Activated CD4-positive, alpha-beta T cell treated with anti-CD3 and anti-CD28 coated beads for 36 hours (primary cell): ENCODE measurements at regions not wholly inside any gene's neighbourhood (a gene's known extent, or its start where the extent isn't known, plus 50 kb on each side); places are given as distances from the start of the nearest gene placed in this dataset.

Experiments
- ATAC-seq: fragments of 200-7000 bp; cut with Tn5 transposase; one replicate; pipeline ENCODE4 v1.10.0; 2021; ENCODE audit warnings: mild to moderate bottlenecking, moderate library complexity
- CTCF ChIA-PET: fragments of 350-600 bp; sonication (Branson Sonifier 250); formaldehyde crosslinking; loops from one replicate; lab custom pipeline; 2021; ENCODE audit warnings: antibody characterized with exemption; lab: Charles Lee
- POLR2A ChIA-PET: fragments of 350-600 bp; sonication (Branson Sonifier 250); formaldehyde crosslinking; loops from one replicate; lab custom pipeline; 2021; ENCODE audit warnings: antibody characterized with exemption, inconsistent platforms; lab: Charles Lee
- DNase-seq: peaks from one replicate; pipeline ENCODE4 v3.0.0-alpha.2; 2020
- H3K27ac Mint-ChIP-seq: one replicate; pipeline ENCODE4 v1.8.0; 2021; ENCODE audit warnings: mixed read lengths
- H3K27me3 Mint-ChIP-seq: one replicate; pipeline ENCODE4 v1.8.0; 2021; ENCODE audit warnings: mixed read lengths
- H3K36me3 Mint-ChIP-seq: one replicate; pipeline ENCODE4 v1.8.0; 2021; ENCODE audit warnings: low read depth, mixed read lengths
- H3K4me1 Mint-ChIP-seq: one replicate; pipeline ENCODE4 v1.8.0; 2021; ENCODE audit warnings: mixed read lengths
- H3K4me3 Mint-ChIP-seq: one replicate; pipeline ENCODE4 v1.8.0; 2021; ENCODE audit warnings: mild to moderate bottlenecking, moderate library complexity, mixed read lengths
- H3K9me3 Mint-ChIP-seq: one replicate; pipeline ENCODE4 v1.8.0; 2021; ENCODE audit warnings: low read depth, mixed read lengths
- intact Hi-C, 2 experiments: fragments of 100-400 bp; cut with DNase I in 1 of 2; cut with micrococcal nuclease in 1 of 2; formaldehyde crosslinking; loops; one replicate each; pipeline versions ENCODE4 v1.14.2 to v1.15.1; 2022 to 2024; cut with DNase I, micrococcal nuclease

GRCh38 chr7:41487229-41487940 lies 215.5 kb downstream of the INHBA start:
- intact Hi-C loops: no loop called here
- H3K36me3 Mint-ChIP-seq: no peaks in the 10 kb centered on the region
- H3K4me3 Mint-ChIP-seq: no peak overlapping the region
- CTCF ChIA-PET: no interaction called here
- no peaks in the 10 kb centered on the region for H3K9me3 Mint-ChIP-seq
- no peaks in the 10 kb centered on the region for H3K27me3 Mint-ChIP-seq
- no peak overlapping the region for H3K27ac Mint-ChIP-seq
- ATAC-seq (no peak), DNase-seq (no peak)
- no peaks in the 10 kb centered on the region for H3K4me1 Mint-ChIP-seq
- POLR2A ChIA-PET: no interaction called here

- H3K27me3 Mint-ChIP-seq: no peaks in the 10 kb centered on the region
- H3K9me3 Mint-ChIP-seq: no peaks in the 10 kb centered on the region
- ATAC-seq (no peak), DNase-seq (no peak)
- ChIA-PET CTCF (no interaction called here), POLR2A (no interaction called here)
- intact Hi-C loops: no loop called here
- H3K36me3 Mint-ChIP-seq: no peaks in the 10 kb centered on the region
- no peak overlapping the region for H3K27ac Mint-ChIP-seq
- peaks cover 9% of the 10 kb centered on the region for H3K4me1 Mint-ChIP-seq
- H3K4me3 Mint-ChIP-seq: no peak overlapping the region
These were observed 221.5 kb downstream of the INHBA start for GRCh38 chr7:41481353-41481752.

GRCh38 chr7:41478187-41478586 lies 224.7 kb downstream of the INHBA start:
- H3K4me1 Mint-ChIP-seq: peaks cover 9% of the 10 kb centered on the region
- CTCF ChIA-PET: no interaction called here
- no peak overlapping the region for H3K4me3 Mint-ChIP-seq
- peak; percentile 58 for ATAC-seq
- H3K27ac Mint-ChIP-seq: no peak overlapping the region
- DNase-seq: no peak
- H3K36me3 Mint-ChIP-seq: no peaks in the 10 kb centered on the region
- no peaks in the 10 kb centered on the region for H3K27me3 Mint-ChIP-seq
- POLR2A ChIA-PET: no interaction called here
- intact Hi-C loops: no loop called here
- H3K9me3 Mint-ChIP-seq: no peaks in the 10 kb centered on the region

GRCh38 chr7:41476460-41476803 lies 226.5 kb downstream of the INHBA start:
- CTCF ChIA-PET: no interaction called here

GRCh38 chr7:41475801-41476459 lies 227.0 kb downstream of the INHBA start:
- H3K4me3 Mint-ChIP-seq: no peak overlapping the region
- intact Hi-C loops: no loop called here
- no peaks in the 10 kb centered on the region for H3K36me3 Mint-ChIP-seq
- CTCF ChIA-PET: no interaction called here
- ATAC-seq (no peak), DNase-seq (no peak)
- no peaks in the 10 kb centered on the region for H3K9me3 Mint-ChIP-seq
- peaks cover 9% of the 10 kb centered on the region for H3K4me1 Mint-ChIP-seq
- H3K27me3 Mint-ChIP-seq: no peaks in the 10 kb centered on the region
- POLR2A ChIA-PET: no interaction called here
- no peak overlapping the region for H3K27ac Mint-ChIP-seq

More at GRCh38 chr7:41476460-41476803, 226.5 kb downstream of the INHBA start:
- no peak for DNase-seq
- intact Hi-C loops: no loop called here
- Mint-ChIP-seq H3K4me1 (peaks cover 9% of the 10 kb centered on the region), H3K27ac (no peak overlapping the region), H3K4me3 (no peak overlapping the region), H3K9me3 (no peaks in the 10 kb centered on the region), H3K36me3 (no peaks in the 10 kb centered on the region), H3K27me3 (no peaks in the 10 kb centered on the region)
- POLR2A ChIA-PET: no interaction called here
- no peak for ATAC-seq

- no peaks in the 10 kb centered on the region for H3K27me3 Mint-ChIP-seq
- no peak for ATAC-seq
- intact Hi-C loops: no loop called here
These were observed 230.3 kb downstream of the INHBA start for GRCh38 chr7:41472427-41473125.

GRCh38 chr7:41470081-41470480 lies 232.8 kb downstream of the INHBA start:
- Mint-ChIP-seq H3K4me1 (no peaks in the 10 kb centered on the region), H3K27me3 (no peaks in the 10 kb centered on the region), H3K36me3 (no peaks in the 10 kb centered on the region), H3K4me3 (no peak overlapping the region), H3K9me3 (no peaks in the 10 kb centered on the region), H3K27ac (no peak overlapping the region)
- CTCF ChIA-PET: no interaction called here
- POLR2A ChIA-PET: no interaction called here
- no peak for ATAC-seq
- intact Hi-C loops: no loop called here
- DNase-seq: no peak

More at GRCh38 chr7:41472427-41473125, 230.3 kb downstream of the INHBA start:
- ChIA-PET POLR2A (no interaction called here), CTCF (no interaction called here)
- no peak overlapping the region for H3K4me3 Mint-ChIP-seq
- peaks cover 3% of the 10 kb centered on the region for H3K4me1 Mint-ChIP-seq
- no peak overlapping the region for H3K27ac Mint-ChIP-seq
- no peak for DNase-seq
- H3K9me3 Mint-ChIP-seq: no peaks in the 10 kb centered on the region
- H3K36me3 Mint-ChIP-seq: no peaks in the 10 kb centered on the region

GRCh38 chr7:41467596-41467995 lies 235.3 kb downstream of the INHBA start:
- H3K4me3 Mint-ChIP-seq: no peak overlapping the region
- H3K27me3 Mint-ChIP-seq: no peaks in the 10 kb centered on the region
- no peak overlapping the region for H3K27ac Mint-ChIP-seq
- CTCF ChIA-PET: interaction anchor here (0.7 kb wide), 1 partner anchor 129 kb away, joined by 3 read pairs; no protein-coding TSS in a partner anchor
- POLR2A ChIA-PET: no interaction called here
- H3K36me3 Mint-ChIP-seq: no peaks in the 10 kb centered on the region
- ATAC-seq (no peak), DNase-seq (no peak)
- intact Hi-C loops: no loop called here
- no peaks in the 10 kb centered on the region for H3K9me3 Mint-ChIP-seq
- H3K4me1 Mint-ChIP-seq: no peaks in the 10 kb centered on the region

GRCh38 chr7:41466760-41467384 lies 236.0 kb downstream of the INHBA start:
- H3K27ac Mint-ChIP-seq: no peak overlapping the region
- no peak overlapping the region for H3K4me3 Mint-ChIP-seq
- ATAC-seq: no peak
- no peaks in the 10 kb centered on the region for H3K4me1 Mint-ChIP-seq
- ChIA-PET POLR2A (no interaction called here), CTCF (interaction anchor here (0.7 kb wide), 1 partner anchor 129 kb away, joined by 3 read pairs; no protein-coding TSS in a partner anchor)
- H3K36me3 Mint-ChIP-seq: no peaks in the 10 kb centered on the region
- H3K9me3 Mint-ChIP-seq: peaks cover 3% of the 10 kb centered on the region
- no peaks in the 10 kb centered on the region for H3K27me3 Mint-ChIP-seq
- DNase-seq: no peak
- intact Hi-C loops: no loop called here

- DNase-seq (no peak), ATAC-seq (no peak)
- Mint-ChIP-seq H3K27me3 (no peaks in the 10 kb centered on the region), H3K4me3 (no peak overlapping the region), H3K27ac (no peak overlapping the region), H3K4me1 (no peaks in the 10 kb centered on the region), H3K36me3 (no peaks in the 10 kb centered on the region), H3K9me3 (peaks cover 3% of the 10 kb centered on the region)
- intact Hi-C loops: no loop called here
- ChIA-PET CTCF (no interaction called here), POLR2A (no interaction called here)
These were observed 237.3 kb downstream of the INHBA start for GRCh38 chr7:41465571-41465970.

GRCh38 chr7:41463770-41464470 lies 239.0 kb downstream of the INHBA start:
- ChIA-PET POLR2A (no interaction called here), CTCF (no interaction called here)
- no peak overlapping the region for H3K4me3 Mint-ChIP-seq
- no peaks in the 10 kb centered on the region for H3K36me3 Mint-ChIP-seq
- H3K27me3 Mint-ChIP-seq: no peaks in the 10 kb centered on the region
- H3K9me3 Mint-ChIP-seq: peaks cover 3% of the 10 kb centered on the region
- no peaks in the 10 kb centered on the region for H3K4me1 Mint-ChIP-seq
- ATAC-seq (no peak), DNase-seq (no peak)
- intact Hi-C loops: no loop called here
- no peak overlapping the region for H3K27ac Mint-ChIP-seq
